CD4-positive, alpha-beta T cell treated with Interleukin-15 for 4 hours (primary cell): ENCODE measurements at regions not wholly inside any gene's neighbourhood (a gene's known extent, or its start where the extent isn't known, plus 50 kb on each side); places are given as distances from the start of the nearest gene placed in this dataset.
"Not testable (repeated sequence)": the region's sequence is repeated elsewhere in the genome, so short reads cannot be mapped to it uniquely, and the experiment has no call there.

Experiments used
- DNase-seq: peaks from one replicate; pipeline ENCODE4 v3.0.0-alpha.2; 2020; ENCODE audit warnings: low spot score

DNA sequence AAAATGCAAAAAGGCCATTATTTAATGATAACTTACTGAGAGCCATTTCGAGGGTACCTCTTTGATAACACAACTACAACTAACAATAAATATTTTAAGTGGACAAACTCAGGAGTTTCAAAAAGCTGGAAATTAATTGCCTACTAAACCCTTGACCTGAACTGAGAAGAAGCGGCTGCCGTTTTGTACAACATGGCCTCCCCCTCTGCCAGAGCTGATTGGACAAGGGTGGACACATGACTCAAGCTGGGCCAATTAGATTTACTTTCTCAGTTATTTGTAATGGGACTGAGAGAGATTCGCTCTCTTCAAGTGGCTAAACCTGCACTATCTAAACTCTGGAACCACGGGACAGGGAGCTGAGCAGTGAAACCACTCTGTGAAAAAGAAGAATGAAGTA lies 135.9 kb upstream of the SERPINE2 start:
- DNase-seq: no peak

DNA sequence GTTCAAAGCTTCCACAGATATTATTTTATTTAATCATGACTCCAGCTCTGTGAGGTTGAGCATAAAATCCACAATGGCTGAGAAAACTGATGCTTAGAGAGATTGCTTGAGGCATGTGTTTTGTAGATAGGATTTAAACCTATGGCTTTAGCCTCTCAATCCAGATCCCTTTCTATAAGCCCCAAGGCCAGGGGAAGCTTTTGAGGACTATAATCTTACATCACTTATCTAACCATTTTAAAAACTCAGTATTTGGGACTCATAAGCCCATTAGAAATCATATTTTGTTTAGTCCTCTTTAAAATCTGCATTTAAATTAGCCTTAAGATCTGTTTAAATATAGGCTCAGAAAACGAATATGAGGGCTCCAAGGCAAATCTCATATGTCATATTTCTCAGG lies 135.4 kb upstream of the SERPINE2 start:
- DNase-seq: no peak

DNA sequence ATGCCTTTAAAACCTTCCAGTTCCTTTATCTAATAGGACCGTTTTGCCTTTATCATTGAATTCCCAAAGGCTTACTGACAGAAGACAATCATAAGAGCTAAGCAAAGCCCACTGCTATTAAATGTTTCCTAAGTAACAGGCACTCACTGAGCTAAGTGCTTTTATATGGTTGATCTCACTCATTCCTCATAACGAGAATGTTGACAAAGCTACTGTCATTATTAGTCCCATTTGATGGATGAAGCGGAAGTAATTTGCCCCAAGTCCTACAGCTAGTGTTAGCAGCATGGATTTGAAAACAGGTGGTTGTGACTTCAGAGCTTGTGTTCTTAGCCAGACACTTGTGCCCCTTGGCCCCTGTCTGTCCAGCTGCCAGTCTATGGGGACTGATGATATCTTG lies 134.8 kb upstream of the SERPINE2 start:
- DNase-seq: no peak

DNA sequence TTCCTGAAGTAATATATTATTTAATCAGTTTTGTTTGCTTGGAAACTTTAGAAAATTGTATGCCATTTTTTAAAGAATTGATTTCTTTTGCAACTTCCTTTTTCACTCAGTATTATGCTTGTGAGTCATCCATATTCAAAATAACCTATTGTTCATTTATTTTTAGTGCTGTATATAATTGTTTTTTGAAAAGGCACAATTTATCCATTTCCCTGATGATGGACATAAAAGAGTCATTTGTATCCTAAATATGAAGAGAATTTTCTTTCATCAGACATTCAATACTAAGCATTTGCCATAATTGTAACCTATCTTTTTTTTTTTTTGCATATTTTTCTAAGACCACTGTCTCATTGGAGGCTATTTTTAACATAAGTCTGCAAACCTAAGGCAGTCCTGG lies 134.1 kb upstream of the SERPINE2 start:
- DNase-seq: no peak

DNA sequence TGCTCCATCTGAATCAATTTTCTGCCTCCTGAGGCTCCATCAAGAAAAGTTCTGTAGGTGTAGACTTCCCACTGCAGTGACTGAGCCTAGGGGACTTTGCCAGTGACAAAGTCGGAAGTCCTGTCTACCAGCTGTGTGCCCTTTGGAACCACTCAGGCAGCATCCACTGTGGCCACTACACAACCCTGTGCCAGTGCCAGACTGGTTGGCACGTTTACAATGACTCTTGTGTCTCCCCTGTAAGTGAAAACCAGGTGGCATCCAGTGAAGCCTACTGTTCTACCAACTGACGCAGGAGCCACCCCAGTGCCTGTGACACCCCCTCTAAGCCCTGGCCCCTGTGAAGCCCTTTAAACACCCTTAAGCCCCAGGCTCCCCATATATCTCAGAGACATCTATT lies 132.1 kb upstream of the SERPINE2 start:
- DNase-seq: no peak

DNA sequence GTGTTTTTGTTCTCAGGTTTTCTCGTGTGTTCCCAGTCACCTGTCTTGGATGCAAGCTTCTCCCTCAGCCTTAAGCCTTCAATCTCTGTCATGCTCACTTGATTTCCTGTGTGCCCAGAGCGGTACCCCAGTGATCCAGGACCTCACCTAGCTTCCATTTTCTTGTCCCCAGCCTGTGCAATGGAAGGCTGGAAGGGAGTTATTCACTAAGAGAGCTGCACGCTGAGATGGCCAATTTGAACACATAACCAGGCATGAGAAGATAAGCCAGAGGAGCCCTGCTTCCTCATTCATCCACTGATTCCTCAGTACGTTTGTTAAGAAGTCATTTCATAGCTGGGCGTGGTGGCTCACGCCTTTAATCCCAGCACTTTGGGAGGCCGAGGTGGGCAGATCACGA lies 130.8 kb upstream of the SERPINE2 start:
- DNase-seq: no peak

DNA sequence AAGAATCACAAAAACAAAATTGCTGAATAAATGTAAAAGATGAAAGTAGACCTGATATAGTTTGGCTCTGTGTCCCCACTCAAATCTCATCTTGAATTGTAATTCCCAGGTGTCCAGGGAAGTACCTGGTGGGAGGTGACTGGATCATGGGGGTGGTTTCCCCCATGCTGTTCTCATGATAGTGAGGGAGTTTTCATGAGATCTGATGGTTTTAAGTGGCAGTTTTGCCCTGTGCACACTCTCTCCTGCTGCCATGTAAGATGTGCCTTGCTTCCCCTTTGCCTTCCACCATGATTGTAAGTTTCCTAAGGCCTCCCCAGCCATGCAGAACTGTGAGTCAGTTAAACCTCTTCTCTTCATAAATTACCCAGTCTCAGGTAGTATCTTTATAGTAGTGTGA lies 128.7 kb upstream of the SERPINE2 start:
- not testable (repeated sequence) for DNase-seq

DNA sequence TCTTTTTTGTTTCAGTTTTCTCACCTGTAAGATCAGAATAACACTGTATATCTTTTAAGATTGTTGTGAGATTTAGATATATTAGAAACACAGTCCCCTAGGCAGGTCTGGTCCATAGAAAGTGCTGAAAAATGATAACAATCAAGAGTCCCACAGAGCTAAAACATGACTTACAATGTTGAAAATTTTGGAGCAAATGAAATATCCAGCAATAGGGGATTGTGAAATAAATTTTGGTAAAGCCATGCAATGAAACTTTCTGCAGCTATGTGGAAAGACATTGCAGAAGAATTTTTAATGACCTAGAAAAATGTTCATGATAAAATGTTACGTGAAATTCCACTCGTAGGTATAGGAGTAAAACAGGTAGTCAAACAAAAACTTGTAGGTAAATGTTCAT lies 127.6 kb upstream of the SERPINE2 start:
- no peak for DNase-seq

DNA sequence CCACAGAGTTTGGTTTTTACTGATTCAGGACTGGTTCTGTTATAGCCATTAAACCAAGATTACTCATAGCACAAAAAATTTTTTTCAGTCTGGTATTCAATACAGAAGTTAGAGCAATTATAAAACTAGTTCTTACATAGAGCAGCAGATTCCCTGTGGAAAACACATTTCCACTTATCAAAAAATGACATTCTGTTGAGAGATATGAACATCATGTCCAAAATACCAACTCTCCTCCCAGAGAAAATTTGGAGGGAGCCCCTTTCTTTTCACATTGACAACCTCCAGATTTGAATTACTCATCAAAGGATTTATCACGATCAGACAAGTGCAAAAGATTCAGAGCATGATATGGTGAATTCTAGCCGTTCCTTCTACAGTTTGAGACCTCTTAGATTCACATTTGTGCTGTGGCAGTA lies 126.8 kb upstream of the SERPINE2 start:
- no peak for DNase-seq

DNA sequence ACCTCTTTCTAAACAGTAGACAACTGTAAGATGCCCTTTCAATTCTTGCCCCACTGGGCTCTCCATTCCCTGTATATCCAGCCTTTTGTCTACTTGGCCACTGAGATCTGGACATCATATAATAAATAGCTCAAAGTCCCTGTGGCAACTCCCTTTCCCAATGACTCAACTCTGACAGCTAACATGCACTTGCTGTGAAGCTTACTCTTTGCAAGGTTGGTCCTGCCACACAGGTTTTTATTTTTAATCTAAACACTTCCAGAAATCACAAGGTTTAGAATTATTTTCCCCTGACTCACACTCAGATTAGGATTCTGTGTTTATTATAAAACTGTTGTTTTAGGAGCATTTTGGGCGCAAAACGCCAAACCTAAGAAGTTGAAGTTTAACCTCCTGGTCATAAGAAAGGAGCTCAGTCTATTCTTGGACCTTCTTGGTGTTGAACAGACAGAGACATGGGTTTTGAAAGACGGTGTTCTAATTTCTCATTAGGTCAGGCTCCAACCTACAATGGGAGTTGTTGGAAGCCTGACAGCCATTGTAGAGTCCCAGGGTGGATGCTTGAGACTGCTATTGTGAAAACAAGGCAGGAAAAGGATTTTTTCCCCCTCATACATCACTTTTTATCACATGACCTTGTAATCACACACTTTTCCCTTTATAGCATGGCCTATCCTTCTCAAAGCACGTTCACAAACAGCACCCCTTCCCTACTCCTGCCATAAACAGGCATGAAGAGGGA lies 124.7 kb upstream of the SERPINE2 start:
- DNase-seq: no peak

DNA sequence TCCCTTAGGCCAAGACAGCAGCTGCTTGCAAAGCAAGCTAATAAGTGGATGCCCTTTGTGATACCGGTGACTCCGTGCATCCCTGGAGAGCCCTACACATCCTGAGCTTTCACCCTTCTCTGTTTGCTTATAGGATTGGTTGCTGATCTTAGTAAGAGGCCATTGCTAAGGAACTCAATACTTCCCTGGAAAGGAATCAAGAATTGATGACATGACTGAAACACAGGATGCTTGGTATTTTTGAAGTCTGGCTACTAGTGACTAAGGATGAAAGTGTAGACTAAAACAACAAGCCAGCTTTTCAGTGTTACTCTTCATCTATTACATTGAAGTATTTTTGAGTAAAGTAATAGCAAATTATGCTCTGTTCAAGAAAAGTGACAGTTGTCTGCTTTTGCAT lies 123.0 kb upstream of the SERPINE2 start:
- no peak for DNase-seq

DNA sequence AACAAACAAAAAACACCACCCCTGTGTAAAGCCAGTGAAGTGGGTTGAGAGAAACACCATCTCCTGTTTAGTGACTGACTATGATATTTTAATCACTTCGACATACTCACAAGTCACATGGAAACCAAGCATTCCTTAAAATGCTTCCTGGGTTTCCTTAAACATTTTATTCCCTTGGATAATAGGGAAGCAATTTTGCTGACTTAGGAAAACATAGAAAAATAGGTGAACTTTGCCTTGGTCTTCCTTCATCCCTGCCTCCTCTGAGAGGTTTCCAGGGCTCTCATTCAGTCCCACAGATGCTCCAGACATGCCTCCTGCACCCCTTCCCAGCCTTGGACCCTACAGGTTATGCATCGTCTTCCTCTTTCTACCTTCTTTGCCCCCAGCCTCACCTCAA lies 122.6 kb upstream of the SERPINE2 start:
- no peak for DNase-seq

DNA sequence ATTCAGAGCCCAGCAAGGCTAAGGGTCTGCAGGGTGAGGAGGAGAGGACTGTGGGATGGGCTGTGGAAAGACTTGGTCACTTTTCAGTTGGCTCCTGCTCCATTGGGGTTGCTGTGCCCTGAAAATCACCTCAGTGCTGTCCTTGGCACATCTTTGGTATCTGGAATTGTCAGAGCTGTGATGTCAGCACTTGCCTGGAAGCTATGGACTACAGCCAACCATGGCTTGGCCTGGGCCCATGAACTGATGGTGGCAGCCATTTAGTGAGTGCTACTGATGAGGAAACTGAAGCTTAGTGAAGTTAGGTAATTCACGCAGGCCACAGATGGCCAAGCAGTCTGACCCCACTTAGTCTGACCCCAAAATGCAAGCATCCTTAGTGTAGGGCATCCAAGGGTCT lies 121.8 kb upstream of the SERPINE2 start:
- no peak for DNase-seq

DNA sequence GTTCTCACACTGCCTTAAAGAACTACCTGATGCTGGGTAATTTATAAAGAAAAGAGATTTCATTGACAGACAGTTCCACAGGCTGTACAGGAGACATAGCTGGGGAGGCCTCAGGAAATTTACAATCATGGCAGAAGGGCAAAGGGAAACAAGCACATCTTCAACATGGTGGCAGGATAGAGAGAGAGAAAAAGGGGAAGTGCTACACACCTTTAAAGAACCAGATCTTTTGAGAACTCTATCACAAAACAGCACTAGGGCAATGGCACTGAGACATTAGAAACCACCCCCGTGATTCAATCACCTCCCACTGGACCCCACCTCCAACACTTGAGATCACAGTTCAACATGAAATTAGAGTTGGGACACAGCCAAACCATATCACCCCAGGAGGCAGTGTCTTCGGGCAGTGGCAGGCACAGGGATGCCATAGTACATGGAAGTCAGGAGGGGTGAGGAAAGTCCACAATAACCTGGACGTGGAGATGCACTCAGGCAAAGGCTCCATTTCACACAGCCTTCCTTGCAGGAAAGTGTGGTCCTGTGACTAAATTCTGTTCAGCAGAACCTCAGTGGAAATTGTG lies 120.4 kb upstream of the SERPINE2 start:
- no peak for DNase-seq

DNA sequence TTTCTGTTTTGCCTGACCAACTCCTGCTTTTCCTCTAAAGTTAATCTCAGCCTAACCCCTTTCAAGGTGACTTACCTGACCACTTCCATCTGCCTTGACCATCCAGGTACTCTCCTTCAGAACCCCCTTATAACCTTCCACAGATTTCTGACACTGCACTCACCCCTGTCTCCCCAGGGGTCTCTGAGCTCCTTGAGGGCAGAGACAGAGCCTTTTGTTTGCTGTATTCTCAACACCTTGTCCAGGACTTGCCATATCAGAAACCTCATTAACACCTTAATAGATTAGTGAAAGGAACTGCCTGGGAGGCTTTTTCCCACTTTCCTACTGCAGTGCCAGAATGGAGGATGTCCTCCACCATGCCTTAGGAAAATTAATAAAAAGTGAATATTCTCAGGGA lies 119.7 kb upstream of the SERPINE2 start:
- no peak for DNase-seq

DNA sequence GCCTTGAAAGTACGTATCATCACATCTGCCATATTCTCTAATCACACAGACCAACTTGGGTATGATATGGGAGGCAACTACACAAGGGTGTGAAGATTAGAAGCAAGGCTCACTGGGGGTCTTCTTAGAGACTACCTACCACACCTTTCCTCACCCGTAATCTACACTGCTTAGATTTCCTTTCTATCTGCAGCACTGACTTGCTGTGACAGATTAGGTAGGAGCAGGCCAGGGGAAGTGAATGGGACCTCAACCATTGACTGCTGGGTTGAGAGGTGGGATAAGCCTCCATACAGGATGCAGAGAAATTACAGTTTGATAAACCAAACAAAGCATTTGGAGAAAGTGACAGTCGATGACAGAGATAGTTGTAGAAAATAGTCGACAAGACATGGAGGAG lies 119.0 kb upstream of the SERPINE2 start:
- DNase-seq: no peak

DNA sequence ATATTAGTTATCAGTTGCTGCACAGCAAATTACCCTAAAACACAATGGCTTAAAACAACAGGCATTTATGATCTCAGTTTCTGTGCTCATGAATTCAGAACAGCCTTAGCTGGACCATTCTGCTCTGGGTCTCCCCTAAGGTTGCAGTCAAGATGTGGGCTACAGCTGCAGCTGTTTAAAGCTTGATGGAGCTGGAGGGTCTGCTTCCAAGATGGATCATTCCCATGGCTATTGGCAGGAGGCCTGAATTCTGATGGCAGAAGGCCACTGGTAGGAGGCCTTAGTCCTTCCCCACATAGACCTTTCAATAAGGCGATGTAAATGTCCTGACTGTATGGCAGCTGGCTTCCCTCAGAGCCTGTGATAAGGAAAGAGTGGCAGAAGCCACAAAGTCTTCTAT lies 118.6 kb upstream of the SERPINE2 start:
- DNase-seq: no peak

DNA sequence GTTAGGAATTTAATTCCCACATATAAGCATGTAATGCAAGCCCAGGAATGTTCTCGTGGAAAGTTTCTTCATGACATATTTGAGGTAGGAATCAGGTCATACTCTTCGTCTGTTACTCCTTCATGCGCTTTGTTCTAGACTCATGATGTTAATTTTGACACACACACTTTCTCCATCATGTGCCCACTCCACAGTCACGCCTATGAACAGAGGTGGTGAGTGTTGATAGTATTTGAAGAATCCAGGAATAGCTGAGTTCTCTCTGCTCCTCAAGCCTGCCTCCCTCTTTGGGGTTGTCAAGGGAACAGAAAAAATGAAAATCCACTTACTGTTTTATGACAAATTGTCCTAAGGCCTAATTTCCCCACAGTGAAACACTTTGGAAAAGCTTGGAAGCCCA lies 117.3 kb upstream of the SERPINE2 start:
- DNase-seq: no peak

DNA sequence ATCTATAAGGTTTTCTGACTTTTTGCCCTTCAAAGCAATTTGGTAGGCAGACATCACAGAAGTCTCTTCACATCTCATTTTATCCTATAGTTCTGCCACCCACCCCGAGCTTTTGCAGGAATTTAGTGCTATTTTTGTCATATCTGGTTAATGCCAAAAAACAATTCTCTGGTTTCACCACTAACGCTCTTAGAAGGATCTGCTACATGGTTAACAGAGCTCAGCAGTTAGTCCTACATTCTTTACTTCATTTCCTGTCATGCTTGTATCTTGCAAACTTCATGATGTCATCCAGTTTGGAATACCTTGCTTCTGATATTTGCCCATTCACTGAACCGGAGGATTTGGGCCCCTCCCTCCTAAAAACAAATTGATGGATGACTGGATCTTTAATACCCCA lies 116.8 kb upstream of the SERPINE2 start:
- DNase-seq: no peak

DNA sequence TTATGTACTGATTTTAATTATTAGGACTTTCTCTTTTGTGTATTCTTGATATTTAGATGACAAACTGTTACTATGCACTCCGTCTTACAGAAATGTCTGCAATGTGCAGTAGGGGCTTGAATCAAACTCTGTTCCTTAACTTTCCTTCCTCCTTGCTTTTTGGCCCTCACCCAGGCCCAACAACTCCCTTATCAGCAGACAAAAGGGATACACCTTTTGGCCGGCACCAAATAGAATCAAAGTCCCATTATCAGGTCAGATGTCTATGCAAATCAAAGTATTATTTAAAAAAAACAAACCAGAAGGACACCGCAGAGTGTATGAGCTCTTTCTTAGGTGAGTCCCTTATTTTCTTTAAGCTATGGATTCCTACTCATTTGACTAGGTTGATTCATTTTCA lies 116.3 kb upstream of the SERPINE2 start:
- DNase-seq: no peak

DNA sequence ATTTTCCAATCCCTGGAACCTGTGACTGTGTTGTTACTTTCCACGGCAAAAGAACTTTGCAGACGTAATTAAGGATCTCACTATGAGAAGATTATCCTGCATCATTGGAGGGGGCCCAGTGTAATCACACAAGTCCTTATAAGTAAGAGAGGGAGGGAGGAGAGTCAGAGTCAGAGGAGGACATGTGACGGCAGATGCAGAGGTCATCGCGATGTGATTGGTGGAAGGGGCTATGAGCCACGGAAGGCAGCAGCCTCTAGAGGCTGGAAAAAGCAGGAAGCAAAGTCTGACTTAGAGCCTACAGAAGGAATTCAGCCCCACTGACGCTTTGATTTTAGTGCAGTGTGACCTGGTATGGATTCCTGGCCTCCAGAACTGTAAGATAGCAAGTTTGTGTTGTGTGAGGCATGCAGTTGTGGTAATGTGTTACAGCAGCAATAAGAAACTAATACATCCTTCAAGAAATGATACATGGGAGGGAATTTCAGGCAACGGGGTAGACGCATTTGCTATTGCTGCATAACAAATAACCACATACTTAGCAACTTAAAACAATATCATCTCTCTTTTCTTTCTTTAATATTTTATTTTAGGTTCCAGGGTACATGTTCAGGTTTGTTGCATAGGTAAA lies 112.7 kb upstream of the SERPINE2 start:
- no peak for DNase-seq

DNA sequence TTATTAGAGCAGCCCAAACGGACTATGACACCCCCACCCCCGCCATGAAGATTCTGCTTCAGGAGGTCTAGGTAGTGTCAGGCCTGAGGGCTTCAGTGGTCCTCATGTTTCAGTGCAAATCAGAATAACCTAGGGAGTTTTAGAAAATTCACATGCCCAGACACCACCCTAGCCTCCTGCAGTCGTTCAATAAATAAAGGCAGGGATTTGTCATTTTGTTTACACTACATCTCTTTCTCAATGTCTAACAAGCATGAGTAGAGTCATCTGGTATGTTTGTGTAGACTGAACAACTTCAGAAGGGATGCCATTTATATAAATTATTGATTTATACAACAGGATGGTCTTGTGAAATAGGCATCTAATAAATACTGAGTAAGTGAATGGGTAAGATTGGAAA lies 112.1 kb upstream of the SERPINE2 start:
- no peak for DNase-seq

DNA sequence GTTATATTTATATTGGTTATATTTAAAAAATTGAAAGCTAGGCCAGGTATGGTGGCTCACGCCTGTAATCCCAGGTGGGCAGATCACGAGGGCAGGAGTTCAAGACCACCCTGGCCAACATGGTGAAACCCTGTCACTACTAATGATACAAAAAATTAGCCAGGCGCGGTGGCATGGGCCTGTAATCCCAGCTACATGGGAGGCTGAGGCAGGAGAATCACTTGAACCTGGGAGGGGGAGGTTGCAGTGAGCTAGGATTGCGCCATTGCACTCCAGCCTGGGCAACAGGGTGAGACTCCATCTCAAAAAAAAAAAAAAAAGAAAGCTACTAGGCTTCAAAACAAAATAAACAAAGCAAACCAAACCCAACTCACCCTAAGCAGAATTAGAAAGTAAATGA lies 109.0 kb upstream of the SERPINE2 start:
- DNase-seq: not testable (repeated sequence)

DNA sequence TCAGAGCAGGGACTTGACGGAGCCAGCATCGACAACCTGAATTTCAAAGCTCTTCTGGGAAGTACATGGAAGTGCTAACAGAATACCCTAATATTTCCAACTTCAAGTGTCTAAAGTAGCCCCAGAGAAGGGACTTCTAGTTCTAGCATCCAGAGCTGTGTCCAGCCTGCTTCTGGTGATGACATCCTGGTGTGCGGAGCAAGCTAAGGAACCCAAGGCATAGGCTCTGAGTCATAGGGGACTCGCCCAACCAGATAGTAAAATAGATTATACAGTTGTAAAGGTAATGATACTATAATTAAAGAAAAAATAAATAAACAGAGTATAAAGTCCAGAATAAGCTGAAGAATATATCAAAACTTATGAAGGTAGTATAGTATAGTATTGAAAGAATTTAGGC lies 108.1 kb upstream of the SERPINE2 start:
- no peak for DNase-seq
